ENCODE measurements at regions not wholly inside any gene's neighbourhood (a gene's known extent, or its start where the extent isn't known, plus 50 kb on each side); places are given as distances from the start of the nearest gene placed in this dataset.

- TF ChIP-seq MAX (IDR thresholded peaks at IDR 0.05) (no peak), REST (IDR thresholded peaks at IDR 0.05; ENCODE audit: low read depth) (no peak), FOXM1 (IDR thresholded peaks at IDR 0.05; ENCODE audit: borderline replicate concordance, low read depth) (no peak), TEAD4 (IDR thresholded peaks at IDR 0.05) (no peak), CREB1 (IDR thresholded peaks at IDR 0.05; ENCODE audit: low read depth) (no peak), TCF12 (IDR thresholded peaks at IDR 0.05; ENCODE audit: low read depth) (no peak), YY1 (IDR thresholded peaks at IDR 0.05; ENCODE audit: low read depth) (no peak), TAF1 (IDR thresholded peaks at IDR 0.05; ENCODE audit: low read depth) (no peak), EP300 (IDR thresholded peaks at IDR 0.05; ENCODE audit: borderline replicate concordance) (no peak), NFIC (IDR thresholded peaks at IDR 0.05) (no peak), ZBTB7A (IDR thresholded peaks at IDR 0.05; ENCODE audit: low read depth) (no peak), CEBPB (IDR thresholded peaks at IDR 0.05) (no peak), EGR1 (IDR thresholded peaks at IDR 0.05) (no peak), RAD21 (IDR thresholded peaks at IDR 0.05; ENCODE audit: low read depth) (no peak), USF1 (IDR thresholded peaks at IDR 0.05) (no peak)
Observed at GRCh38 chr2:105671156-105671555, 73.6 kb upstream of the NCK2 start.

- TF ChIP-seq MAX (IDR thresholded peaks at IDR 0.05) = no peak
- no peak for TF ChIP-seq TCF12 (IDR thresholded peaks at IDR 0.05; ENCODE audit: low read depth)
- TF ChIP-seq REST (IDR thresholded peaks at IDR 0.05; ENCODE audit: low read depth) = no peak
- no peak for TF ChIP-seq FOXM1 (IDR thresholded peaks at IDR 0.05; ENCODE audit: borderline replicate concordance, low read depth)
- no peak for TF ChIP-seq EGR1 (IDR thresholded peaks at IDR 0.05)
- TF ChIP-seq CREB1 (IDR thresholded peaks at IDR 0.05; ENCODE audit: low read depth) = no peak
- TF ChIP-seq TAF1 (IDR thresholded peaks at IDR 0.05; ENCODE audit: low read depth) = no peak
Observed at GRCh38 chr2:105669384-105669891, 75.3 kb upstream of the NCK2 start.

- TF ChIP-seq REST (IDR thresholded peaks at IDR 0.05; ENCODE audit: low read depth) (no peak), FOXM1 (IDR thresholded peaks at IDR 0.05; ENCODE audit: borderline replicate concordance, low read depth) (no peak), RAD21 (IDR thresholded peaks at IDR 0.05; ENCODE audit: low read depth) (no peak), USF1 (IDR thresholded peaks at IDR 0.05) (no peak), EGR1 (IDR thresholded peaks at IDR 0.05) (no peak), TAF1 (IDR thresholded peaks at IDR 0.05; ENCODE audit: low read depth) (no peak), MAX (IDR thresholded peaks at IDR 0.05) (no peak)
Observed at GRCh38 chr2:105665480-105665879, 79.2 kb upstream of the NCK2 start.

GRCh38 chr2:105660489-105660888 lies 84.2 kb upstream of the NCK2 start:
- TF ChIP-seq CEBPB (IDR thresholded peaks at IDR 0.05) (no peak), ZBTB7A (IDR thresholded peaks at IDR 0.05; ENCODE audit: low read depth) (no peak), EP300 (IDR thresholded peaks at IDR 0.05; ENCODE audit: borderline replicate concordance) (no peak), YY1 (IDR thresholded peaks at IDR 0.05; ENCODE audit: low read depth) (no peak), TAF1 (IDR thresholded peaks at IDR 0.05; ENCODE audit: low read depth) (no peak), FOXM1 (IDR thresholded peaks at IDR 0.05; ENCODE audit: borderline replicate concordance, low read depth) (no peak), MAX (IDR thresholded peaks at IDR 0.05) (no peak), RAD21 (IDR thresholded peaks at IDR 0.05; ENCODE audit: low read depth) (no peak), USF1 (IDR thresholded peaks at IDR 0.05) (no peak), EGR1 (IDR thresholded peaks at IDR 0.05) (no peak), REST (IDR thresholded peaks at IDR 0.05; ENCODE audit: low read depth) (no peak), CREB1 (IDR thresholded peaks at IDR 0.05; ENCODE audit: low read depth) (no peak)
